ENCODE measurements at regions not wholly inside any gene's neighbourhood (a gene's known extent, or its start where the extent isn't known, plus 50 kb on each side); places are given as distances from the start of the nearest gene placed in this dataset.

DNA sequence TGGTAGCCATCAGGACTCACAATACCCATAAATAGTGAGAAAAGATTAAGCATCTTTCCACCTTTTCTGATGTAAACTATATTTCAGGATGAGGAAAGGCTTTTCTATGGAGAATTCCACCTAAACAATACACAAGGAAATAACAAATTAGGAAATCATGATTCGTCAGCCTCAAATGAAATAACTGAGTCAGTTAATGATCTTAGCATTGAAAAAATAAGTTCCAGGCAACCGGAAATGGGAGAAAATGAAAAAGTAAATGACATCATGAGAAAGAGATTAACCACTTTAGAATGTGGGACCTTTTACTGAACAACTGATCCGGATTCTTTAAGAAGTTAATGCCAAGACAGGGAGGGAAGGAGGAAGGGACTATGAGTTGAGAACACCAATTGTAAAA lies 742.3 kb downstream of the TNS3 start:
- in situ Hi-C loops (cut with HindIII; ENCODE audit: low pct_unique_long_range_greater_than_20kb, low sequenced_read_pairs): no loop called here
- no peak for DNase-seq (ENCODE audit: low read depth)

DNA sequence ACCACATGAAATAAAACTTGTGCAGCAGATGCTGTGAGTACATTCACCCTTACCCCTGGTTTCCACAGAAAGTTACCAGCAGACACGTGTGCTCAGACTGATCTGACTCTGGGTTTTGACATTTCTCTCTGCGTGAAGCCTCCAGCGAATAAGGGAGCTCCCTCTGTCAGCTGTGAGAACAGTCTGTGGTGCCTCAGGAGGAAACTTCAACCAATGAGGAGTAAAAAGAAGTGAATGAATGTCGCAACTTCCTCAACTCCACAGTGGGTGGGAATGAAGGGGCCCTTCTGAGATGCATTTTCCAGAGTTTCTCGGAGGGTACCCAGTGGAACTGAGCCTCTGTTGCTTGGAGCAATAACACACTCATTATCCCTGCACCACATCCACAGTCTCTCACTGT lies 743.4 kb downstream of the TNS3 start:
- DNase-seq (ENCODE audit: low read depth): no peak
- in situ Hi-C loops (cut with HindIII; ENCODE audit: low pct_unique_long_range_greater_than_20kb, low sequenced_read_pairs): no loop called here

DNA sequence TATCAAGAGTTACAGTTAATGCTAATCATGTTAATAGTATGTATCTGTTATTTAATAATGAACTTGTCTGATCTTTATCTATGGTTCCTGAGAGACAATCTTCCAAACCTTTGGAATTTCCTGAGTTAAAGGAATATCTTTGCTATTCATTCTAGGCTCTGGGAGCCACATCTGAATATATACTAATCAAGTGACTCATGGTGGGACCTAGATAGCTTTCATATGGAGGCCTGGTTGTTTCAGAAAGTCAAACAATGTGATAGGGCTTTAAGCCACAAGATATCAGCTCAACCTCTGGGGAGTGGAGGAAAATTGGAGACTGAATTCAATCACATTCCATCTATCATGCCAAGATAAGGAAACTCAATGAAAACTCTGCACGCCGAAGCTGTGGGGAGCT lies 746.4 kb downstream of the TNS3 start:
- in situ Hi-C loops (cut with HindIII; ENCODE audit: low pct_unique_long_range_greater_than_20kb, low sequenced_read_pairs): no loop called here
- no peak for DNase-seq (ENCODE audit: low read depth)

DNA sequence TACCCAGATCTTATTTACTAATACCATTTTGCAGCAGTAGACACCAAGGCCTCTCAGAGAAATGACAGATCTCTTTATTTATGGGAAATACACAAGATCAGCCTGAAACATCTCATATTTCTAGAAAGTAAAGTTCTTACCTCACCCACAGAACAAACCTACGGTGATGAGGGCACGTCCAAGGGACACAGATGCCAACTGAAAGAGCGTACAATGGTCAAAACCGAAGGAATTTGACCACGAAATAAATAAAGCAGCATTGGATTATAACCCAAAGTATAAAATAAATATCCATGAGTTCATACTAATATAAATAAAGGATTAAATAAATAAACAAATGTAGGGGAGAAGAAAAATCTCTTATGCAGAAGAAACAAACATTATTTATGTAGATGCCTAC lies 747.0 kb downstream of the TNS3 start:
- no peak for DNase-seq (ENCODE audit: low read depth)
- in situ Hi-C loops (cut with HindIII; ENCODE audit: low pct_unique_long_range_greater_than_20kb, low sequenced_read_pairs): no loop called here

DNA sequence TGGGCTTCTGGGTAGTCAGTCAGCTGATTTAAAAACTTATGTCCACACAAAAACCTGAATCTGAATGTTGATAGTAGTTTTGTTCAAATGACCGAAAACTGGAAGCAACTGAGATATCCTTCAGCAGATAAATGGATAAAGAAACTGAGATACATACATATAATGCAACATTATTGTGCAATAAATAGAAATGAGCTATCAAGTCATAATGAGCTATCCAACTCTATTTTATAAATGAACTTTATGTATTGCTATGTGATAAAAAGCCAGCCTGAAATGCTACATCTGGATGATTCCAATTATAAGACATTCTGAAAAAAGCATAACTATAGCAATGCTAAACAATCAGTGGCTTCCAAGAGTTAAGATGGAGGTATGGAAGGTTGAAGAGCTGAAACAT lies 748.7 kb downstream of the TNS3 start:
- DNase-seq (ENCODE audit: low read depth): no peak
- in situ Hi-C loops (cut with HindIII; ENCODE audit: low pct_unique_long_range_greater_than_20kb, low sequenced_read_pairs): no loop called here

DNA sequence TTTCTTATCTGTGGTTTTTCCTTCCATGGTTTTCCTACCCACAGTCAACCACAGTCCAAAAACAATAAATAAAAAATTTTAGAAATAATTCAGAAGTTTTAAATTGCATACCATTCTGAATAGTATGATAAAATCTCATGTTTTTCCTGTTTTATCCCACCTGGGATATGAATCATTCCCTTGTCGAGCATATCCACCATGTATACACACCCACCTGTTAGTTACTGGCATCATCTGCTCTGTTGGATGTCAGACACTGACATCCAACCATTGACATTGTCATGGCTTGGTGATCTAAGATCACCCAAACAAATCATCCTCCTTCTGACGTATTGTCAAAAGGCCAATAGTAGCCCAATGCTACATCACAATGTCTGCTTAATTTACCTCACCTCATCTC lies 749.8 kb downstream of the TNS3 start:
- no peak for DNase-seq (ENCODE audit: low read depth)
- in situ Hi-C loops (cut with HindIII; ENCODE audit: low pct_unique_long_range_greater_than_20kb, low sequenced_read_pairs): no loop called here

DNA sequence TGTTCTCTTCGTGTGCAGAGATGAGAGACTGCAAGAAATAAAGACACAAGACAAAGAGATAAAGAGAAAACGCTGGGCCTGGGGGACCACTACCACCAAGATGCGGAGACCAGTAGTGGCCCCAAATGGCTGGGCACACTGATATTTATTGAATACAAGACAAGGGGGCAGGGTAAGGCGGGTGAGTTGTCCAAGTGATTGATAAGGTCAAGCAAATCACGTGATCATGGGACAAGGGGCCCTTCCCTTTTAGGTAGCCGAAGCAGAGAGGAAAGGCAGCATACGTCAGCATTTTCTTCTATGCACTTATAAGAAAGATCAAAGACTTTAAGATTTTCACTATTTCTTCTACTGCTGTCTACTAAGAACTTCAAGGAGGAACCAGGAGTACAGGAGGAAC lies 762.1 kb downstream of the TNS3 start:
- no peak for DNase-seq (ENCODE audit: low read depth)

DNA sequence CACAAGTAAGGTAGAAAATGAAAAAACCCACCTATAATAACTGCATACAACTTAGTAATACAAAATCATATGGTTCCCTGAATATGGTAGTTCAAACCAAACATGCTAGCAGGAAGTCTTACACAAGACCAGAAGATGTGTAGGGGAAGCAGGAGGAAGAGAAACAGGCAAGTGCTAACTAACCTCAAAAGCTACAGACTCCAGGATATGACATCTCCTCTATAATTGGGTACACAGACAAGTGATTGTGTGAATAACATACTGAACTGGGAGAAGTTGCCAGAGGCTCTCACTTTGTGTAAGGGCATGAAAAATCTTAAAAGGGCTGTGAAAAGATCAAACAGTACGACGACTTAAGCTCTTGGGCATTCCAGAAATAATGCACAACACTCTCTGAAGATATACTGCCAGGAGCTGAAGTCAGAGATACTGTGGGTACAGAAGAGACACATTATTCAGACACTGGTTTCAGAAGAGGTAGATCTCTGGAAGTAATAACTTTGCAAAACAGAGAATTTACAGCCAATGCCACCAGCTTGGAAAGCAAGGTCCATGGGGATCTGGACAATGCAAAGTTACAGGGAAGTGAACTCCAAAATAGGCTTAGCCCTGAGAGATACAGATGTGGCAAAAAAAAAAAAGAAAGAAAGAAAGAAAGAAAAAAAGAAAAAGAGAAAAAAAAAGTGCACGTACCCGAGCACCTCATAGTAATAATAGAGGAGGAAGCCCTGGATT lies 767.2 kb downstream of the TNS3 start:
- DNase-seq (ENCODE audit: low read depth): no peak
- in situ Hi-C loops (cut with HindIII; ENCODE audit: low pct_unique_long_range_greater_than_20kb, low sequenced_read_pairs): no loop called here

More for the DNA sequence above, 762.1 kb downstream of the TNS3 start:
- in situ Hi-C loops (cut with HindIII; ENCODE audit: low pct_unique_long_range_greater_than_20kb, low sequenced_read_pairs): no loop called here

DNA sequence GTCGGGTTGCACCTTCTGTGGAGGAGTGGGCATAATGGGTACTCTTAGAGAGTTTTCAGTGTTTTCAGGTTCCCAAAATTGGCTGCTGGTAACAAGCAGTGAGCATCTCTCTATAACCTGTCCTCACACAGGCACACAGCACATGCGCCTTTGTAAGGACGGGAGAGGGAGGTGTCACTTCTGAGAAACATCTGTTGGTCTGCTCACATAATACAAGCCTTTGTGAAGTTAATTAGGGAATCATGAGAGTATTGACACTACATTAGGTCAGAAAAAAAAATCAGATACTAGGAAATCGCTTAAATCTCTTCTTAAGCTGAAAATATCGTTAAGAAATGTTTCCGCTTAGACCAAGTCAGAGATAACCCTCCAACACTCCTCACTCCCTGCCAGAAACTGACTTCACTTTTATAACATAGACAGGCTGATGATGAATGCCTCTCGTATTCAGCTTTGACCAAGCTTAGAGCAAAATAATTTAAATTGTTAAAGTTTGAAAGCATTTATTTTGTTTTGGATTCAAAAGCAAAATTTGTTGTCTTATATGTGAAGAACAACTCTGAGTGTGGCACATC lies 769.7 kb downstream of the TNS3 start:
- no peak for DNase-seq (ENCODE audit: low read depth)
- in situ Hi-C loops (cut with HindIII; ENCODE audit: low pct_unique_long_range_greater_than_20kb, low sequenced_read_pairs): no loop called here

DNA sequence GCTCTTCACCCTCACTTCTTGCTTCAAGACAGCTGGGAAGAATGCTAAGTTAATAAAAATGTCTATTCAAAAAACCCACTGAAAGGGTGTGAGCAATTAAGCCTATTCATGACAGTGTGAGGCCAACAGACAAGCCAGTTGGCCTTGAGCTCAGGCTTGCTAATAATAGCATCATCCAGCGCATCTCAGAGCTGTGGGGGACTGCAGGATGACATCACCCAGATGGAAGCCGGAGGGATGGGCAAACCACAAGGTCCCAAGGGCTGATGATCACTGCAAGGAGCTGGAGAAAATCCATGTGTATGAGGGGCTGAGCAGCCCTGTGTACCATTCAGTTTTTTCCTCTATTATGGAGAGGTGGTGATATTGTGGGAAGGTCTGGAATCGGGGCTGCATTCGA lies 770.4 kb downstream of the TNS3 start:
- peak; percentile 15 for DNase-seq (ENCODE audit: low read depth)
- in situ Hi-C loops (cut with HindIII; ENCODE audit: low pct_unique_long_range_greater_than_20kb, low sequenced_read_pairs): no loop called here

DNA sequence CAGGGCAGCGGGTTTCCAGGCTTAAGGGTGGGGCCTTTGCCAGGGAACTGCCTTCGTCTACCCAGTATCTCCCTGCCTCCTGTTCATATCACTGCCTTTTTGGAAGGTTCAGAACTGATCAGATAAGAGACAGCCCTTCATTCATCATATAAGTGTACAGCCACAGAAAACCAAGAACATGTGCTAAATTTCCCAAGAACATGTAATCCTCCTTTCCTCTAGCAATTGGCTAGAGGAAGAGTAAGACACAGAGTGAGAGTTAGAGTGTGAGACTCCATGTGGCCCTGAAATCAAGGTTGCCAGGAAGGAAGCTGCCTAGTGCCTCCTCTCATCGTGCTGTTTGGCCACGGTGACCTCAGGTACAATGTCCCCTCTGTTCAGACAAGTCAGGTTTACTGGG lies 770.9 kb downstream of the TNS3 start:
- in situ Hi-C loops (cut with HindIII; ENCODE audit: low pct_unique_long_range_greater_than_20kb, low sequenced_read_pairs): no loop called here
- DNase-seq (ENCODE audit: low read depth): no peak

DNA sequence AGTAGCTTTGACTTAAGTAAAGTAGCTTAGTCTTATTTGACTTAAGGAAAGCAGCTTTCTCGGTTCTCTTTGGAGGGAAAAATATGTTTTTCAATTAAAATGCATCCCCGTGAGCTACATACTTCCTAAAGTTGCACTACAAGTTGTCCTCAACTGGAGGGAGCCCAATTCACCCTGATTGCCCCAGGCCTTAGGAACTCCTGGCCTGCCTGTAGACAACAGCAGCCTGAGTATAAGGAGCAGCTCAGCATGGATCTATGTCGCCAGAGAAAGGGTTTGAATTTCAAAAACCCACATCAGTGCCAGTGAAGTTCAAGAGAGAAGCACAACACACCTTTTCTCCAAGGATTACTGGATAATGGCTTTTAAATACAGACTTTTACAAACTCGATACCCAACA lies 772.0 kb downstream of the TNS3 start:
- in situ Hi-C loops (cut with HindIII; ENCODE audit: low pct_unique_long_range_greater_than_20kb, low sequenced_read_pairs): no loop called here
- DNase-seq (ENCODE audit: low read depth): no peak

DNA sequence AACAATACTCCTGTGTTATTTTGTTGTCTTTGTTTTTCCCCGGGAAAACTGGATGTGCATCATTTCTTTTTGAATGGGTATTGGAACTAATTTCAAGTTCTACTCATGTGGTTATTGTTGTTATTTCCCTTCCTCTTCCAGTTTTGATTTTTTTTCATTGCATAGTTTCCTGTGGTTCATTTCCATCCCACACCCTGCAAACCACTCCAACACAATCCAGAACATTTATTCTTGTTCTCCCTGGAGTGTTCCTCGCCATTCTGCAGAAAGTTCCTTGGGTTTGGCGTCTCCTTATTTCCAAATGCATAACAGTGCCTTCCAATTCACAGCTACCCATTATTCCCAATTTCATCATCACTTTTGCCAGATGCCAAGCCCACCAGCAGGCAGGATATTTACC lies 775.1 kb downstream of the TNS3 start:
- in situ Hi-C loops (cut with HindIII; ENCODE audit: low pct_unique_long_range_greater_than_20kb, low sequenced_read_pairs): no loop called here
- DNase-seq (ENCODE audit: low read depth): no peak

DNA sequence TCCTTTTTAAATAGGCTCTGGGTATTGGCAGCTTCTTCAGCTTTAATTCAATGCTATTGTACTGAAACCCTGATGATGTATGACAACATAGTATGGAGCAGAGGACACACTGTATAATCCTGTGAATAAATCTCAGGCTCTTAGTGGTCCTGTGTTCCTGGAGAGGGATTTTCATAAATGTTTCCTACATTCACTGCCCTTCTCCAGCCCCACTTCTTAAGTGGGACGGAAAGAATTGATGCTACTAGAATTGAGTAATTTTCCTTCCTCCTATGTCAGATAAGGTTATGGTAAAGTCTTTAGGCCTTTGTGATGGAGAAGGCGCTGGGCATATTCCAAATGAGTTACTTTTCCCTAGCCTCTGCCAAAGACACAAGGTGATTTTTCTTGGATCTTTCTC lies 779.4 kb downstream of the TNS3 start:
- in situ Hi-C loops (cut with HindIII; ENCODE audit: low pct_unique_long_range_greater_than_20kb, low sequenced_read_pairs): no loop called here
- no peak for DNase-seq (ENCODE audit: low read depth)

DNA sequence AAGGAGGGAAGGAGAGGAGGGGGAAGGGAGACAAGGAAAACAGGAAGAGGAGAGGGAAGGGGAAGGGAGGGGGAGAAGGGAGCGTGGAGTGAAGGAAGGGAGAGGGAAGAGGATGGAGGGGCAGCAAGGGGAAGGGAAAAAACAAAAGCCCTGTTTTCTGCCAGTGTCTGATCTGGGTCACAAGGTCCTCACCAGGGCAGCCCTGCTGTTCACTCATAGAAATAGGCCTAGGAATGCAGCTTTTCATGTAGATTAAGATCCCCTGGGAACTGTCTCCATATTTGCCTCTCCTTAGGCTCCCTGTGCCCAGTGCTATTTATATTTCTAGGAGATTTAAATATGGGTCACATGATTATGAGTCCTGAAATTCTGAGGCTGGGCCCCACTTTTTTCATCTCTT lies 790.7 kb downstream of the TNS3 start:
- in situ Hi-C loops (cut with HindIII; ENCODE audit: low pct_unique_long_range_greater_than_20kb, low sequenced_read_pairs): loop anchor here (25.0 kb wide), 1 partner anchor 171 kb away; no protein-coding TSS in a partner anchor
- DNase-seq (ENCODE audit: low read depth): no peak

DNA sequence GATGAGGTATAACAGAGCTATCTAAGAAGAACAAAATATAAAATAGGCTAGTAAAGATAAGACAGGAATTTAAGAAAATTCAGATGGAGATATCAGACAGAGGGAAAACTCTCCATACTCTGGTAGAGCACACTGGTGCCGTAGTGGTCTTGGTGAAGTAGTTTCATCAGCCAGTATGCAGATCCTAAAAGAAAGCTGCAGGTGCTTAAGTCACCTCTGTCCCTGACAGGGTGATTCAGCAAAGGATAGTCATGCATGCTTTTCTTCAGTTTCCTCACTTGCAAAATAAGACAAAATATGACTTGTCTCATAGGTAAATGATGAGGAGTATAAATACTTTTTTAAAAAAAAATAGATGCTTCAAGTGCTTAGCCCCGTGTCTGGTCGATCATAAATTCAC lies 794.9 kb downstream of the TNS3 start:
- DNase-seq (ENCODE audit: low read depth): no peak
- in situ Hi-C loops (cut with HindIII; ENCODE audit: low pct_unique_long_range_greater_than_20kb, low sequenced_read_pairs): loop anchor here (25.0 kb wide), 1 partner anchor 175 kb away; no protein-coding TSS in a partner anchor

DNA sequence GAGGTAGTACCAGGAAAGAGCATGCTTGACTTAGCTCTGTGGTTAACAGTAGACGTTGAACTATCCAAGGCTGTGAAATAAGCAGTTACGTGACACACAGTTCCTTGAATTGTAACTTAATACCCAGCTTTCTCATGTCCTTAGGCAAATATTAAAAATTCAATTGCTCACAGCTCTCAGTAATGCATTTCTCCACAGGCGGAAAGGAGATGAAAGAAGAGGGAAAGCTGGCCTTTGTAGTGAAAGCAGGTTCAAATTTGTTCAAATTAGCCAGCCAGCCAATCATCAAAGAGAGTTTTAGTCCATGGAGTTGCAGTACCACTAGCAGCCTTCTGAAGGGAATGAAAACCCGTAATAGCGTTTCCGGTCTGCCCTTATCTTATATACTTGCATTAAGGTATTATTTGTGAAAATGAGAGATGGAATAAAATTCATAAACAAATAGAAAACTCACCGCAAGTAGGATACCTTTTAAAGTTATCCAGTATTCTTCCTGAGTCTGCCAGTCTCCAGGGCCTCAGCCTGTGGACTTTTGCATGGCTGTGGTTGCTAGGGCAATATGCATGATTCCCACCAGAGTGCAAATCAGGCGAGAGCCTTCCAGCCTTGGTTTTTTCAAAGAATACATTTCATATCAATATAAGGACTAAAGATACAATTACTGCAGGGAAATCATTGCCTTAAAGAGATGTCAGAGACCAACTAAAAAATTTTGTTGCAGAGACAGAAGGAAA lies 795.5 kb downstream of the TNS3 start:
- in situ Hi-C loops (cut with HindIII; ENCODE audit: low pct_unique_long_range_greater_than_20kb, low sequenced_read_pairs): loop anchor here (25.0 kb wide), 1 partner anchor 176 kb away; no protein-coding TSS in a partner anchor
- DNase-seq (ENCODE audit: low read depth): peak; percentile 94

DNA sequence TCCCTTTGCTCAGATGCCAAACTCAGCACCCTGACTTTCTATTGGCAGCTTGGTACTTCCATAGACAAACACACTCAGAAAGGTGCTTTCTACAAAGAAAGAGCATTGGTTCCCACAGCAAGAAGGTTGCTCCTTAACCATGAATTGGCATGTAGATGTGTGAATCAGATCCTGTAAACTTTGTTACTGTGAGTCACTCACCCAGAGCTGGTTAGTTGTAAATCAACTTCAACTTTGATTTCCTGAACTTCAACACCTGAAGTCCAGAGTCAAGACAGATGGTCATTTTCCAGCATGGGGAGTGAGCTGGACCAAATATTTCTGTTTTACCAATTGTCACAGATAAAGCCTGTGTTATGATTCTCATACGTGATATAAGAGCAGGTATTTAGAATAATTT lies 797.2 kb downstream of the TNS3 start:
- peak; percentile 83 for DNase-seq (ENCODE audit: low read depth)
- in situ Hi-C loops (cut with HindIII; ENCODE audit: low pct_unique_long_range_greater_than_20kb, low sequenced_read_pairs): loop anchor here (25.0 kb wide), 1 partner anchor 178 kb away; no protein-coding TSS in a partner anchor

DNA sequence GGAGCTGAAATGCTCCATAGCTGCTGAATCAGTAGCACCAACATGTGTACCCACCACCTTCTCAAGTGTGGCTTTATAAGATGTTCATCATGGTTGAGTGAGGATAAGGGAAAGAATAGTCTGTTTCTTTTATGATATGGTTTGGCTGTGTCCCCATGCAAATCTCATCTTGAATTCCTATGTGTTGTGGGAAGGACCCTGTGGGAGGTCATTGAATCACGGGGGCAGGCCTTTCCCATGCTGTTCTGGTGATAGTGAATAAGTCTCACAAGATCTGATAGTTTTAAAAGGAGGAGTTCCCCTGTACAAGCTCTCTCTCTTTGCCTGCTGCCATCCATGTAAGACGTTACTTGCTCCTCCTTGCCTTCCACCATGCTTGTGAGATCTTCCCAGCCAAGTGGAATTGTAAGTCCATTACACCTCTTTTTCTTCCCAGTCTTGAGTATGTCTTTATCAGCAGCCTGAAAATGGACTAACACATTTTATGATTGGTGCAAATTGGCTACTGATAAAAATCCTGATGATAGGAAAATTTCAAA lies 799.9 kb downstream of the TNS3 start:
- DNase-seq (ENCODE audit: low read depth): no peak

More for the DNA sequence above, 799.9 kb downstream of the TNS3 start:
- in situ Hi-C loops (cut with HindIII; ENCODE audit: low pct_unique_long_range_greater_than_20kb, low sequenced_read_pairs): loop anchor here (25.0 kb wide), 1 partner anchor 180 kb away; no protein-coding TSS in a partner anchor

Data from Caki2 (cell line).